ENCODE measurements at regions not wholly inside any gene's neighbourhood (a gene's known extent, or its start where the extent isn't known, plus 50 kb on each side); places are given as distances from the start of the nearest gene placed in this dataset.

DNA sequence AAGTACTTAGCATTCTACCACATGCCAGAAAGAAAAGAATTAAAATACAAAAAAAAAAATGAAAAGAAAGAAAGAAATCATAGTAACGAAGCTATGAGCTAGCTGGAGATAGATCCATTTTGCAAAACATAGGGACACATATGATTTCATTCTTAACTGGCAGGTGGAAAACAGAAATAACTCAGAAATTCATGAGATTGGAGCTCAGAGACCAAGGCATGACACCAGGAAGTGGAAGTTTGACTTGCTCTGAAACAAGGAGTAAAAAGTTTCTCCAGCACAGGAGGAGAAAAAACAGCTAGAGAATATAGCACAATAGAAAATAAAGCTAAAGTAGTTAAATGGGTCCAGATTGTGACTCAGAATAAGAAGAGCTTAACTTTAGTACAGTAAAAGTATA lies 278.1 kb downstream of the ZEB2 start:
- DNase-seq (ENCODE audit: low spot score) = no peak

DNA sequence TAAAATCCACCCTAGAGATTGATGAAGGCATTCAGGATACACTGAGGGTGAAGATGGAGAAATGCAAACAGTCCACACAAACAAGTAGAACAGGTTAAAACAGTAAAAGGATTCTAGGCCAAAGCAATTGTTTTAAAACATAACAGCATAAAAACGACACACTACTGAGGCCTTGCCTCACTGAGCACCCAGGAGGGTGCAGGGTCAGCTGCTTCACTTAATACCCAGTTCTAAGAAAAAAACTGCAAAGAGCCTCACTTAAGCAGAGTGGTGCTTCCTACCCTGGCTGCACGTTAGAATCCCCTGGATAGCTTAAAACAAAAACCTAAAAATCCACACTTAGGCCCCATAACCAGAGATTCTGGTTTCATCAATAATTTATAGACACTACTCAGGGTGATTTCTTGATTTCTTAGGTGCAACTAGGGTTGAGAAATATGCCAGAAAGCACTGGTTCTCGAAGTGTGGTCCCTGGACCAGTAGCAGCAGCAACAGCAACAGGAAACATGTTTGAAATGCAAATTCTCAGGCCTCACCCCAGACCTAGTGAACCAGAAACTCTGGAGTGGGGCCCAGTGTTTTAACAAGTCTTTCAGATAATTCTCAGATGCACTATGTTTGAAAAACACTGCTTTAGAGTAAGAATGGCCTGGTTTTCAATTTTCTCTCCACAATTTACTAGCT lies 279.1 kb downstream of the ZEB2 start:
- DNase-seq (ENCODE audit: low spot score) = no peak

- no peak for DNase-seq (ENCODE audit: low spot score)
Measured at GRCh38 chr2:144239726-144240125, 280.2 kb downstream of the ZEB2 start.

DNA sequence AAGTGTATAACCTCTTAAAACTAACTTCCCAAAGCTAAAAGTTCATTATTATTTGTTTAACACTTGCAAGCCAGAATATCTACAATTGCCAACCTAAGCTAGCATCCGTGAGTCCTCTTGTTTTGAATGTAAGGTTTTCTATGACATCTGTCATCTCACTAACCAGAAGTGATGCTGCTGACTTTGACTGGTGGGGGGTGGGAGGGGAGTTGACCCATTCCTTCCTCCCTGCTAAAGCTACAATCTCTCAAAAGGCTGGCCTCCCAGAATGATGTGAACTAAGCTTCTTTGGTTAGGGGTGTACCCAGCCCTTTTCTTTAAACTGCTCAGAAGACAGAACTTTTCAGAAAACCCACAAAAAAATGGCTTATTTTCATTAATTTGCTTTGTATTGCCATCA lies 280.6 kb downstream of the ZEB2 start:
- DNase-seq (ENCODE audit: low spot score) = no peak

DNA sequence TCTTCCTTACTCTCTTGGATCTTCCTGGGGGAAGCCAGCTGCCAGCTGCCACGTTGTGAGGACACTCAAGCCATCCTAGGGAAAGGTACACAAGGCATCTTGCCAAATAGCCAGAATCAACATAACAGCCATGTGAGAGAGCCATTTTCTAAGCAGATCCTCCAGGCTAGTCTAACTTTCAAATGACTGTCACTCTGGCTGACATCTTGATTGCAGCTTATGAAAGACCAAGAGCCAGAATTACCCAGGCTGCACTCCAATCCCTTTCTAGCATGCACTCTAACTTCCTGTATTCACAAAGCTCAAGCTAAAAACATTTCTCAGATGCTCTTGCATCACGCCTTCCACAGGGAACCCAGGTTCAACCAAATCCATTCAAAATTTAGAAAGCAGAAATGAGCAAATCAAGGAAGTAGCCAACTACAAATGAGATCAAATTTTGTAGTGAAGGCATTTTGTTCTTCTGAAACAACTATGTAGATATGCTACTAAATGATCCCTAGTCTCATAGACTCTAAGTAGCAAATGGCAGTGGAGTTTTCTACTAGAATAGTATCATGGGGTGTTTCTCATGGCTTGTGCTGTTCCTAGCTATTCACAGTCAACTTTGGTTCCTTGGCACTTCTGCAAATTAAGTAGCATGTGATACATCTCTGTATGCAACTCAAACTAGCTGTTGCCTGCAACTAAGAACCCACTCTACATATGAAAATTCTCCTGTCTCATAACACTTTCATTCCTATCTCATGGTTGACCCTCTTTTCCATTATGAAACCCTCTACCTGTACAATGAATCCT lies 281.9 kb downstream of the ZEB2 start:
- DNase-seq (ENCODE audit: low spot score) = no peak

DNA sequence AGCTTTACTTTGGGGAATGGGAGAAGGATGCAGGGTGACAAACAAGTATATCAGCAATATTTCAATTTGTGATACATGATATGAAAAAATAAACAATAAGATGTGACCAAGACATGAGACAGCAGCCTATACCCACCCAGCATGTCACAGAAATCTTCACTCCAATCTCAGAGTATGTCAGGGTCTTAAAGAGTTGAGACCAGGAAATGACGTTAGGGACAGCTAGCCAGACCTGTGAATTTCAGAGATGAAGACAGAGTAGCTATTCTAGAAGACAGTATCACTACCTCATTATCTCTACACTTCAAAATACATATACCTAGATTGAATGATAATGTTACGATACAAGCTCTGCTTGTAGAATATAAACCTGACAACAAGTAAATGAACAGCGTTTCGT lies 282.8 kb downstream of the ZEB2 start:
- no peak for DNase-seq (ENCODE audit: low spot score)

GRCh38 chr2:144235050-144235449 lies 284.9 kb downstream of the ZEB2 start:
- DNase-seq (ENCODE audit: low spot score) = no peak

- no peak for DNase-seq (ENCODE audit: low spot score)
Measured at GRCh38 chr2:144234542-144234871, 285.4 kb downstream of the ZEB2 start.

- DNase-seq (ENCODE audit: low spot score) = no peak
Measured at GRCh38 chr2:144233733-144234541, 286.0 kb downstream of the ZEB2 start.

GRCh38 chr2:144233317-144233716 lies 286.6 kb downstream of the ZEB2 start:
- no peak for DNase-seq (ENCODE audit: low spot score)

DNA sequence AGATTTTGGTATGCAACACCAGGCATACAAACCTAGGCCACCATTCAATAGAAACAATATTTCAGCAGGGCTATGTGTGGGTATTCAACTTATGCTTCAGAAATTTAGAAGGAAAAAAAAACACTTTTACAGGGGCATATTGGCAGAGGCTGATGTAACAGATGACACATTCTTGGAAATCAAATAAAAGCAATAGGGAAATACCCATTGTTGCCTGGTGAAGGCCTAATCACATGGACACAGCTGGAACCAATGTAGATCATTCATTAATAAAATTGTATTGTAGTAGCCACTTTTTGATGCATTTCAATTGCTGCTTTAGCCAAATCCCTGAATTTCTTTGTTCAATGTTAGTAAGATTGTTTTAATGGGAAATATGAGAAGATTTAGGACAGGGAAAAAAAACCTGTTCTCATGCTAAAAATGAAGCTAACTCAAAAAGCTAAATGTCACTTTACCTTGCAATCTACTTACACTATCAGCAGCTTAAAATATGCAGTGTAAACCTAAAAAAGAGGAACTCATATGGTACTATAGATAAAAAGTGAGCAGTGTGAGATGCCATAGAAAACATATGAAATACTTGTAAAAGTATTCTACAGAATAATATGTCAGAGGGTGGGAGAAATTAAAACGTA lies 289.4 kb downstream of the ZEB2 start:
- no peak for DNase-seq (ENCODE audit: low spot score)

GRCh38 chr2:144230033-144230432 lies 289.9 kb downstream of the ZEB2 start:
- no peak for DNase-seq (ENCODE audit: low spot score)

DNA sequence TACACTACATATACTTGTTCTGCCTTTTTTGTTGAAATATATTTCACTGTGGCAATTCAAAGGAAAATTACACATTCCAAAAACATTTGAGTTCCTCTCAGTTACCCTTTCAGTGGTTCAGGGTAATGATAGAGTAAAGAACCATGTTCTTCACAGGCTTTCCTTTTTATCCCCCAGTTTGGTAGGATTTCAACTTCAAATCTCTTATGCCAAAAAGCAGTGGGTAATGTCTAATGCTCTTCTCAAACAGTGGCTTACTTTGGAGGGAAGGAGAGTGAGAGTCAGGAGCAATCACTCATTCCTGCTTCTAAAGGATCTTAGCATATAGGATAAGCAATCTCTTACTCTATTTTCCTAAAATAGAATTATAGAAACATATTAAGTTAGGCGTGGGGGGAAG lies 290.6 kb downstream of the ZEB2 start:
- DNase-seq (ENCODE audit: low spot score) = no peak

DNA sequence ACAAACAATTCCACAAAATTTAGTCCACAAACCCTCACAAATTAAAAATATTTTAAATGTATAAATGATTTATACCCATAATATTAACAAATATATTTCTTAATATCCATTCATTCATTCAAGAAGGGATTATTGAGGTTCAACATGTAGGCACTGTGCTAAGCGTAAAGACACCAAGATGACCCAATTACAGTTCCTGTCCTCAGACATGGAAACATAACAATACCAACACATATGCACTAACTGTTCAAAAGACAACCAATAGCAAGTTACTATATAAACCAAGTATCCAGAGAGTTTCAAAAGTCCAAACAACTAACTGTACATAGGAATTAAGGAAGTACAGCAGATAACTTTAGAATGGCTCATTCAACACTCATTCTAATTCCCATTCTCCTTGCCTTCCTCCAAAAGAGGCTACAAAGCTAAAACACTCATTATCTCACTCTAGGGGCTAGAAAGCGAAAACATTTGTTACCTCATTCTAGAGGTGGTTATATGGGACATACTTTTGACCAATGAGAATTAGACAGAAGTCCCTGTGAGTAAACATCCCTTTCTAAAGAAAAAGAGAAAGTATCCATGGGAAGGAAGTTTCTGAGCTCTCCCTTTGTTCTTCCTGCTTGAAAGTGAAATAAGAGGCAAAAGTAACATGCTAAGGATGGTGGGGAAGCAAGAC lies 292.4 kb downstream of the ZEB2 start:
- DNase-seq (ENCODE audit: low spot score) = no peak

DNA sequence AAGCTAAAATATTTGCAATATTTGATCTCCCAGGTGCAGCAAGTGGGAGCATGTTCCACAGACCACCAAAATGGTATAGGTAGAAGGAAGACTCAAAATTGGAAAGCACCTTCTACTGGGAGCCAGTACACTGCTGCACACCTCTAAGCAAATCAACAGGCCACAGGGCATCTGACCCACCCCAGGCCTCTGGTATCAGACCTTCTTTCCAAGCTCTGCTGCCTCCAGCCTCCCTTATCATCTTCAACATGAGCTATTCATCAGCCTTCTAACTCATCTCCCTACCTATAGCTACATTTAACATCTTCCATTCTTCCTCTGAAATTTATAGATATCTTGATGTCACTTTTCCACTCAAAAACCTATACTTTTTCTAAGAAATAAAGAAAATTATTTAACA lies 294.8 kb downstream of the ZEB2 start:
- no peak for DNase-seq (ENCODE audit: low spot score)

GRCh38 chr2:144224472-144224871 lies 295.4 kb downstream of the ZEB2 start:
- no peak for DNase-seq (ENCODE audit: low spot score)

DNA sequence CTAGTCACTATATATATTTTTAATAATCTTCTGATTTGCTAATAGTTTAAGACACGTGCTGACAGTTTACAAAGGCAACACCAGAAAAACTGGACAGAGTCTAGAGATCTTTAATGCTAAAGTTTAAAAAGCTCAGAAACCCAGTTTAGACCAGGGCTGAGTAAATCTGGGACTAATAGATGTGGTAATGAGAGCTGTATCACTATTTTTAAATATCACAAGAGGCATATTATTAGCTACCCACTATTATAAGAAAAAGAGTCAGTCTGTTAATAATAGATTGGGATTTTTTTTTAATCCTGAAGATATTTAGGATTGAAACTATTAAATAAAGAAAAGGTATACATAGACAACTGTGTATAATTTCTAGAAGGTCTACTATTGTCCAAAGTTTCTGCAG lies 299.9 kb downstream of the ZEB2 start:
- no peak for DNase-seq (ENCODE audit: low spot score)

DNA sequence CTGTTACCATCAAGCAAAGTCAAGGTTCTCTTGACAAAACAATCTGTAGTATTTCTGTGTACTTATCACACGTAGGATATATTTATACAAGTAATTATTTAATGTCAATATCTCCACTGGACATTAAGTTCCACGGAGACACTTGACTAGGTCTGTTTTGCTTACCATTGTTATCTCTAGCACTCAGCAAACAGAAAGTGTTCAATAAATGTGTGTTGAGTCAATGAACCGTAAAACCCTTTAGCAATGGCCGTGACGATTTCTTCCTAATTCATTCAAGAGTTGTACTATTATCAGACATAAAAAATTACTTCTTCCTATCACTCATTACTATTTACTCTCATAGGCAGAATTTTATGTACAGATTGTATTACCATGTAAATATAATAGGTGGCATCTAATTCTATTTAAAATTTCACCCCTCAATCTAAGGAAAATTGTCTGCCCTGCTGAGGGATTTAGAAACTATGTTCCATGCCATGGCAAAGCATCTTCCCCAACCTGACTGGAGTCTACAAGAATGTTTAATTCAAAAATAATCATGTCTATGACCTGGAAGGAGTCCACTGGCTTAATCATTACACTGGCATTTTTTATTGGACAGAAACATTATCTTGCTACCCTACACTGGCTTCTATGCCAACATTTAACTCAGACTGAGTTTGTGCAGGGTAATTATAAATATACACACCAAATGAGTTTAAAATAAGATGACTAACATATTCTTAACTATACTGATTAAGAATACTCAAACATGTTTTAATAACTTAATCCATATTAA lies 301.9 kb downstream of the ZEB2 start:
- no peak for DNase-seq (ENCODE audit: low spot score)

- no peak for DNase-seq (ENCODE audit: low spot score)
Measured at GRCh38 chr2:144215701-144216675, 303.9 kb downstream of the ZEB2 start.

DNA sequence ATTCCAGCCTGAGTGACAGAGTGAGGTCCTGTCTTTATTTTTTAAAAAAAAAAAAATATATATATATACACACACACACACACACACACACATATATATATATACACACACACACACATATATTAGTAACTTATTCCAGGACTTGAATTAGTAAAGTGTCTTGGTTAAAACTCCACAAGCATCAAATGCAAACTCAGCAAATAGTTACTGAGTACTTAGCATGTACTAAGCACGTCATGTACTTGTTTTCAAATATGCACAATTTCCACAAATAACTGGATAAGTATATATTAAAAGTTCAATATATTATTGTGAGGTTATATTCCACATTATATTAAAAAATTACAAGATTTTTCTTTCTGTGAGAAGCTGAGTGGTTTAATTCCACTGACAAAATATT lies 304.7 kb downstream of the ZEB2 start:
- no peak for DNase-seq (ENCODE audit: low spot score)
